Smooth muscle cell (in vitro differentiated cells): ENCODE measurements at regions not wholly inside any gene's neighbourhood (a gene's known extent, or its start where the extent isn't known, plus 50 kb on each side); places are given as distances from the start of the nearest gene placed in this dataset.

Experiments used
- DNase-seq: peaks from one replicate; lab custom pipeline; 2025; ENCODE audit not compliant: unreplicated experiment; lab: John Stamatoyannopoulos, UW
- H2AFZ ChIP-seq: fragments of 200-600 bp; sonication (generic); 2 replicates; pipeline ENCODE4 v1.6.0; 2016; ENCODE audit warnings: antibody characterized with exemption, low read depth, mild to moderate bottlenecking
- H3F3A ChIP-seq: fragments of 200-600 bp; sonication (generic); 2 replicates; pipeline ENCODE4 v1.6.0; 2017; ENCODE audit warnings: antibody characterized with exemption, low read depth
- H3K27ac ChIP-seq: fragments of 200-600 bp; sonication (generic); 2 replicates; pipeline ENCODE4 v1.5.1; 2016; ENCODE audit warnings: low read depth, mild to moderate bottlenecking
- H3K27me3 ChIP-seq: fragments of 200-600 bp; sonication (generic); 2 replicates; pipeline ENCODE4 v1.6.1; 2016; ENCODE audit warnings: low read depth, mild to moderate bottlenecking
- H3K36me3 ChIP-seq: fragments of 200-600 bp; sonication (generic); 2 replicates; pipeline ENCODE4 v1.5.1; 2016; ENCODE audit warnings: low read depth
- H3K4me1 ChIP-seq: fragments of 200-600 bp; sonication (generic); 2 replicates; pipeline ENCODE4 v1.5.1; 2016; ENCODE audit warnings: low read depth
- H3K4me2 ChIP-seq: fragments of 200-600 bp; sonication (generic); 2 replicates; pipeline ENCODE4 v1.6.0; 2016; ENCODE audit warnings: mild to moderate bottlenecking
- H3K4me3 ChIP-seq: fragments of 200-600 bp; sonication (generic); 2 replicates; pipeline ENCODE4 v1.5.1; 2016; ENCODE audit warnings: mild to moderate bottlenecking
- H3K79me2 ChIP-seq: fragments of 200-600 bp; sonication (generic); 2 replicates; pipeline ENCODE4 v1.6.0; 2016; ENCODE audit warnings: low read depth, mild to moderate bottlenecking
- H3K9ac ChIP-seq: fragments of 200-600 bp; sonication (generic); 2 replicates; pipeline ENCODE4 v1.6.0; 2016; ENCODE audit warnings: low read depth
- H3K9me3 ChIP-seq: fragments of 200-600 bp; sonication (generic); replicated peaks from 2 replicates; pipeline ENCODE4 v1.5.1; 2016; ENCODE audit warnings: low read depth
- H4K20me1 ChIP-seq: fragments of 200-600 bp; sonication (generic); 2 replicates; pipeline ENCODE4 v1.6.0; 2016; ENCODE audit warnings: low read depth
- CTCF ChIP-seq: fragments of 200-600 bp; sonication (generic); IDR thresholded peaks from 2 replicates; pipeline ENCODE4 v1.5.1; 2017; ENCODE audit warnings: borderline replicate concordance, mild to moderate bottlenecking, antibody characterized with exemption; ENCODE audit not compliant: insufficient read depth, poor library complexity, severe bottlenecking
- WGBS: methylation state at CpG from one replicate; pipeline ENCODE4 v1.1.7; 2016; ENCODE audit warnings: low lambda C conversion rate; 5-methylcytosine and 5-hydroxymethylcytosine counted together

- no peak overlapping the region for H3K9ac ChIP-seq
- no peak for DNase-seq
- no peaks in the 10 kb centered on the region for H3F3A ChIP-seq
- no peak overlapping the region for H3K4me3 ChIP-seq
- H2AFZ ChIP-seq: no peak overlapping the region
- H3K9me3 ChIP-seq: no peaks in the 10 kb centered on the region
- H4K20me1 ChIP-seq: no peaks in the 10 kb centered on the region
- no peaks in the 10 kb centered on the region for H3K79me2 ChIP-seq
- H3K4me1 ChIP-seq: no peaks in the 10 kb centered on the region
- no peak overlapping the region for H3K4me2 ChIP-seq
- H3K27ac ChIP-seq: no peak overlapping the region
- H3K27me3 ChIP-seq: no peaks in the 10 kb centered on the region
- no peak for TF ChIP-seq CTCF
- H3K36me3 ChIP-seq: no peaks in the 10 kb centered on the region
- WGBS: 94% methylated on average over 3 of the region's 3 CpGs
These were observed 385.1 kb downstream of the DTWD2 start for GRCh38 chr5:118603278-118603677.

DNA sequence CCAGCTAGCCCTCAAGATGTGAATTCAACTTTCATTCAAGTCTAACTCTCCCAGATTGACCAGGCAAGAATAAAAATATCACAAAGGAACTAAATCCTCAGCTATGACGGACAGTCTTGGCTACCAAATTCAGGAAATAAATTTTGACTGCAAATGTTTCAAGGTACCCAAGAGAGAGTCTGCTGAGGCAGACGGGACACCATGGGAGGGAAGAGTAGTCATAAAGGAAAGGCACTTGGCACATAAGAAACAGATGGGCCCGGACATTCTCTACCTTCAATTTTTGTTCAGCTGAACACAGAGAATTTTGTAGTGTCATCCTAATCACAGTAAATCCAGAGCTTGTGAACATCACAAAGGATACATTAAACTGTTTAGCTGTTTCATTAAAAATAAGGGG, 390.0 kb downstream of the DTWD2 start:
- Histone ChIP-seq H3F3A (no peaks in the 10 kb centered on the region), H3K4me2 (no peak overlapping the region), H3K27me3 (no peaks in the 10 kb centered on the region), H2AFZ (no peak overlapping the region), H3K9me3 (no peaks in the 10 kb centered on the region), H3K36me3 (no peaks in the 10 kb centered on the region), H4K20me1 (no peaks in the 10 kb centered on the region), H3K4me3 (no peak overlapping the region), H3K27ac (no peak overlapping the region), H3K79me2 (no peaks in the 10 kb centered on the region), H3K9ac (no peak overlapping the region), H3K4me1 (no peaks in the 10 kb centered on the region)
- 96% methylated on average over 3 of the region's 3 CpGs for WGBS
- DNase-seq: no peak
- no peak for TF ChIP-seq CTCF

GRCh38 chr5:118597543-118597942, 390.8 kb downstream of the DTWD2 start:
- no peaks in the 10 kb centered on the region for H3K4me1 ChIP-seq

More at GRCh38 chr5:118597543-118597942, 390.8 kb downstream of the DTWD2 start:
- no peak overlapping the region for H3K4me2 ChIP-seq
- 57% methylated on average over 3 of the region's 3 CpGs for WGBS
- no peak overlapping the region for H2AFZ ChIP-seq
- H3K9ac ChIP-seq: no peak overlapping the region
- H3K27me3 ChIP-seq: no peaks in the 10 kb centered on the region
- H3K79me2 ChIP-seq: no peaks in the 10 kb centered on the region
- H3K4me3 ChIP-seq: no peak overlapping the region
- no peak for TF ChIP-seq CTCF
- no peaks in the 10 kb centered on the region for H4K20me1 ChIP-seq
- no peaks in the 10 kb centered on the region for H3F3A ChIP-seq
- no peaks in the 10 kb centered on the region for H3K9me3 ChIP-seq
- H3K27ac ChIP-seq: no peak overlapping the region
- no peak for DNase-seq
- no peaks in the 10 kb centered on the region for H3K36me3 ChIP-seq
